Brain microvascular endothelial cell (primary cell): ENCODE measurements at regions not wholly inside any gene's neighbourhood (a gene's known extent, or its start where the extent isn't known, plus 50 kb on each side); places are given as distances from the start of the nearest gene placed in this dataset.

Experiments
- DNase-seq: peaks from one replicate; pipeline ENCODE4 v3.0.0-alpha.2; 2020
- H3K27ac ChIP-seq: fragments of 250-450 bp; sonication (Bioruptor Pico); 2 replicates; pipeline ENCODE4 v1.5.1; 2020; ENCODE audit warnings: mild to moderate bottlenecking, moderate library complexity
- H3K27me3 ChIP-seq: fragments of 250-450 bp; sonication (Bioruptor Pico); replicated peaks from 2 replicates; pipeline ENCODE4 v1.5.1; 2020; ENCODE audit warnings: mild to moderate bottlenecking
- H3K36me3 ChIP-seq: fragments of 250-450 bp; sonication (Bioruptor Pico); replicated peaks from 2 replicates; pipeline ENCODE4 v1.5.1; 2020; ENCODE audit warnings: mild to moderate bottlenecking
- H3K4me3 ChIP-seq: 2 replicates; pipeline ENCODE4 v1.5.1; 2011; ENCODE audit warnings: low read depth, mild to moderate bottlenecking, control low read depth, low read length, moderate library complexity
- CTCF ChIP-seq: IDR thresholded peaks from 2 replicates; pipeline ENCODE4 v1.5.1; 2011; ENCODE audit warnings: low read depth, mild to moderate bottlenecking, moderate library complexity, low read length, control low read depth, inconsistent platforms; ENCODE audit errors: missing control alignments
- in situ Hi-C: cut with HindIII; loops from 2 replicates; pipeline ENCODE4 v1.10.0; 2017; ENCODE audit warnings: low sequenced_read_pairs, low pct_ligation_motif_present

DNA sequence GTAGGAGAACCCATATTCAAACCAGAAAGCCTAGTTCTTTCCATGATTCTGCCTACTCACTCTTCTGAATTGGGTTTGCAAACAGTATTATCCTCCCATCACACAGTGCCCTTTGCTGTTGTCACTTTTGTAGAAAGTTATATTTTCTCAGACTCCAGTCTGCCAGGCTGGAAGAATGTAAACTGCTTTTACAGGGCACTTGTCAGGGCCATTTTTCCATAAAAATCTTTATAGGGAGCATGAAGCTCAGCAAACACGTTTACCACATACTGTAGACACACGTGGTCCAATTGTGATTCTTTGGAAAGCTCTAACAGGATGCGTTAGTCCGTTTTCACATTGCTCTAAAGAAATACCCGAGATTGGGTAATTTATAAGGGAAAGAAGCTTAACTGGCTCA lies 204.0 kb downstream of the KCNN2 start:
- Histone ChIP-seq H3K27me3 (no peaks in the 10 kb centered on the region), H3K4me3 (no peak overlapping the region), H3K27ac (no peak overlapping the region), H3K36me3 (no peaks in the 10 kb centered on the region)
- DNase-seq: no peak
- TF ChIP-seq CTCF: no peak
- in situ Hi-C loops: no loop called here

DNA sequence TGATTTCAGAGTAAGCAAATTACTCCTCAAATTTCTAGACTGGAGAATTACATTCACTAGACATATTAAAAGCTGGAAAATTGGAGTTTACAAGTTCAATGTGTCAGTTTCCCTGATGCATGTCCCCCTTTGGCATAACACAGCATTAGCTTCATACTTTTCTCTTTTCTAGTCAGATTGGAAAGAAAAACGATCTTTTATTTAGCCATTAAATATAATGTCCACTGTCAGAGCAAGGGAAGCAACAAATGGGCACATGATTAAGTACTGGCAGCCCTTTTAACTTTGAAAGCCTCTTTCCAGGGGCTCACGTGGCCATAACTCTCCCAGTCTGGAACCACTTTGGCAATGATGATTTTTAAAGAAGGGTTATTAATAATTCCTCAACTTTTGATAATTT lies 203.3 kb downstream of the KCNN2 start:
- in situ Hi-C loops: no loop called here
- Histone ChIP-seq H3K27ac (no peak overlapping the region), H3K4me3 (no peak overlapping the region), H3K27me3 (no peaks in the 10 kb centered on the region), H3K36me3 (no peaks in the 10 kb centered on the region)
- DNase-seq: no peak
- no peak for TF ChIP-seq CTCF

- H3K4me3 ChIP-seq: no peak overlapping the region
- TF ChIP-seq CTCF: no peak
- no peak overlapping the region for H3K27ac ChIP-seq
- DNase-seq: no peak
- H3K27me3 ChIP-seq: no peaks in the 10 kb centered on the region
- in situ Hi-C loops: no loop called here
- no peaks in the 10 kb centered on the region for H3K36me3 ChIP-seq
Measured at GRCh38 chr5:114561415-114561814, 199.5 kb downstream of the KCNN2 start.
